SK-N-SH (cell line): ENCODE measurements at regions not wholly inside any gene's neighbourhood (a gene's known extent, or its start where the extent isn't known, plus 50 kb on each side); places are given as distances from the start of the nearest gene placed in this dataset.

Experiments
- CTCF ChIA-PET: fragments of 300-600, 350-600 bp; formaldehyde crosslinking; extraction: SDS; loops from one replicate; lab custom pipeline; 2021; lab: Yijun Ruan, JAX
- POLR2A ChIA-PET: fragments of 350-600 bp; sonication (Branson Sonifier 250); formaldehyde crosslinking; extraction: SDS; loops from one replicate; lab custom pipeline; 2020; ENCODE audit warnings: antibody characterized with exemption, inconsistent platforms; lab: Yijun Ruan, JAX
- DNase-seq: peaks from one replicate; pipeline ENCODE4 v3.0.0; 2012
- H2AFZ ChIP-seq: fragments of 200-600 bp; sonication (generic); 2 replicates; pipeline ENCODE4 v1.8.1; 2016; ENCODE audit warnings: antibody characterized with exemption, mild to moderate bottlenecking, low read depth
- H3F3A ChIP-seq: fragments of 200-600 bp; sonication (generic); replicated peaks from 2 replicates; pipeline ENCODE3; 2016; ENCODE audit warnings: antibody characterized with exemption, mild to moderate bottlenecking; ENCODE audit not compliant: insufficient read depth
- H3K27ac ChIP-seq, 2 experiments: fragments of 200-500 bp in 1 of 2; fragments of 200-600 bp in 1 of 2; sonication (Bioruptor generic) in 1 of 2; sonication (generic), shearing (Covaris generic) in 1 of 2; 2 replicates each; pipeline versions ENCODE4 v1.5.1 to v1.6.1; 2014 to 2016; ENCODE audit warnings: low read depth in 2 of 2, inconsistent platforms in 1 of 2, low read length in 1 of 2, mild to moderate bottlenecking in 1 of 2, mixed read lengths in 1 of 2
- H3K27me3 ChIP-seq: fragments of 200-600 bp; sonication (generic), shearing (Covaris generic); 2 replicates; pipeline ENCODE4 v1.6.1; 2016; ENCODE audit warnings: mixed run types; ENCODE audit not compliant: insufficient read depth
- H3K36me3 ChIP-seq, 2 experiments: fragments of 200-500 bp in 1 of 2; fragments of 200-600 bp in 1 of 2; sonication (Bioruptor generic) in 1 of 2; sonication (generic) in 1 of 2; replicated peaks in 1 of 2; 2 replicates each; pipeline versions ENCODE3 to v1.5.1; 2014 to 2016; ENCODE audit warnings: low read length in 1 of 2, mild to moderate bottlenecking in 1 of 2; ENCODE audit not compliant: insufficient read depth in 2 of 2, control insufficient read depth in 1 of 2
- H3K4me1 ChIP-seq, 2 experiments: fragments of 200-500 bp in 1 of 2; fragments of 200-600 bp in 1 of 2; sonication (Bioruptor generic) in 1 of 2; sonication (generic), shearing (Covaris generic) in 1 of 2; 2 replicates each; pipeline versions ENCODE4 v1.5.1 to v1.6.1; 2014 to 2016; ENCODE audit warnings: low read depth in 1 of 2, low read length in 1 of 2, mixed run types in 1 of 2; ENCODE audit not compliant: insufficient read depth in 2 of 2, control insufficient read depth in 1 of 2
- H3K4me2 ChIP-seq: fragments of 200-600 bp; sonication (generic), shearing (Covaris generic); 2 replicates; pipeline ENCODE4 v1.6.1; 2017; ENCODE audit warnings: mixed run types
- H3K4me3 ChIP-seq, 2 experiments: fragments of 200-500 bp in 1 of 2; fragments of 200-600 bp in 1 of 2; sonication (Bioruptor generic) in 1 of 2; sonication (generic), shearing (Covaris generic) in 1 of 2; 2 replicates each; pipeline versions ENCODE4 v1.5.1 to v1.8.1; 2014 to 2016; ENCODE audit warnings: low read depth in 2 of 2, inconsistent platforms in 1 of 2, low read length in 1 of 2, mild to moderate bottlenecking in 1 of 2, mixed read lengths in 1 of 2, moderate library complexity in 1 of 2
- H3K79me2 ChIP-seq: fragments of 200-600 bp; sonication (generic); 2 replicates; pipeline ENCODE4 v1.8.1; 2017; ENCODE audit warnings: mild to moderate bottlenecking; ENCODE audit not compliant: insufficient read depth
- H3K9ac ChIP-seq: fragments of 200-600 bp; sonication (generic); 2 replicates; pipeline ENCODE4 v1.6.1; 2017; ENCODE audit warnings: mixed run types
- H3K9me2 ChIP-seq: fragments of 200-600 bp; sonication (generic); 2 replicates; pipeline ENCODE4 v1.6.1; 2017; ENCODE audit warnings: mixed run types
- H3K9me3 ChIP-seq: fragments of 200-600 bp; sonication (generic); 2 replicates; pipeline ENCODE4 v1.6.1; 2017; ENCODE audit warnings: mixed run types, mild to moderate bottlenecking, moderate library complexity
- H4K20me1 ChIP-seq: fragments of 200-600 bp; sonication (generic); 2 replicates; pipeline ENCODE4 v1.6.1; 2017; ENCODE audit warnings: mild to moderate bottlenecking, mixed run types; ENCODE audit not compliant: insufficient read depth
- CHD2 ChIP-seq: fragments of 150-350 bp; IDR thresholded peaks from 2 replicates; pipeline ENCODE4 v1.6.1; 2018; ENCODE audit warnings: low read length; ENCODE audit not compliant: partially characterized antibody
- EP300 ChIP-seq, 2 experiments: IDR thresholded peaks; 2 replicates each; pipeline versions ENCODE4 v1.4.0 to v1.6.1; 2012; ENCODE audit warnings: borderline replicate concordance in 1 of 2, low read depth in 1 of 2, low read length in 1 of 2
- FOSL2 ChIP-seq: IDR thresholded peaks from 2 replicates; pipeline ENCODE4 v1.4.0; 2012; ENCODE audit warnings: low read depth, mild to moderate bottlenecking, moderate library complexity, borderline replicate concordance
- FOXJ3 ChIP-seq: sonication (generic); formaldehyde crosslinking; IDR thresholded peaks from 2 replicates; pipeline ENCODE4 v1.5.1; 2020; ENCODE audit warnings: mild to moderate bottlenecking, missing genetic modification reagents
- FOXM1 ChIP-seq: IDR thresholded peaks from 2 replicates; pipeline ENCODE4 v1.4.0; 2012; ENCODE audit warnings: low read depth, mild to moderate bottlenecking
- JUND ChIP-seq: IDR thresholded peaks from 2 replicates; pipeline ENCODE4 v1.4.0; 2012
- MAX ChIP-seq: IDR thresholded peaks from 2 replicates; pipeline ENCODE4 v1.4.0; 2012; ENCODE audit warnings: low read depth
- MEF2A ChIP-seq: IDR thresholded peaks from 2 replicates; pipeline ENCODE4 v1.4.0; 2012; ENCODE audit warnings: low read depth, borderline replicate concordance
- MXI1 ChIP-seq: IDR thresholded peaks from 2 replicates; pipeline ENCODE4 v1.6.1; 2012; ENCODE audit warnings: mild to moderate bottlenecking, low read depth, low read length, improper control_type of control experiment
- NFIC ChIP-seq: IDR thresholded peaks from 2 replicates; pipeline ENCODE4 v1.4.0; 2012; ENCODE audit warnings: borderline replicate concordance
- NRF1 ChIP-seq: IDR thresholded peaks from 2 replicates; pipeline ENCODE4 v1.6.1; 2012; ENCODE audit warnings: low read depth, mild to moderate bottlenecking, low read length
- POLR2AphosphoS5 ChIP-seq: IDR thresholded peaks from 2 replicates; pipeline ENCODE4 v1.6.1; 2012; ENCODE audit warnings: low read depth, low read length
- RAD21 ChIP-seq: IDR thresholded peaks from 2 replicates; pipeline ENCODE4 v1.6.1; 2012; ENCODE audit warnings: mild to moderate bottlenecking, low read length
- RFX5 ChIP-seq: IDR thresholded peaks from 2 replicates; pipeline ENCODE4 v1.6.1; 2012; ENCODE audit warnings: mild to moderate bottlenecking, improper control_type of control experiment, low read length
- TEAD4 ChIP-seq: IDR thresholded peaks from 2 replicates; pipeline ENCODE4 v1.4.0; 2012; ENCODE audit warnings: mild to moderate bottlenecking, borderline replicate concordance; ENCODE audit not compliant: insufficient read depth
- USF1 ChIP-seq: IDR thresholded peaks from 2 replicates; pipeline ENCODE4 v1.4.0; 2012; ENCODE audit warnings: low read depth, borderline replicate concordance
- WGBS: methylation state at CpG from one replicate; pipeline ENCODE4 v1.1.6; 2017; ENCODE audit warnings: low lambda C conversion rate; 5-methylcytosine and 5-hydroxymethylcytosine counted together
- TF ChIP-seq, protein P1 (sequence below): fragments of 200-600 bp; sonication (generic); IDR thresholded peaks from 2 replicates; pipeline ENCODE4 v1.6.1; 2017; ENCODE audit warnings: antibody characterized with exemption, mild to moderate bottlenecking, moderate library complexity
- TF ChIP-seq, protein P2 (sequence below): fragments of 150-350 bp; IDR thresholded peaks from 2 replicates; pipeline ENCODE4 v1.6.1; 2017; ENCODE audit warnings: antibody characterized with exemption, low read length, low read depth, borderline replicate concordance
- TF ChIP-seq, protein P3 (sequence below): fragments of 150-350 bp; IDR thresholded peaks from 2 replicates; pipeline ENCODE4 v1.6.1; 2016; ENCODE audit warnings: mild to moderate bottlenecking, low read depth, low read length

DNA sequence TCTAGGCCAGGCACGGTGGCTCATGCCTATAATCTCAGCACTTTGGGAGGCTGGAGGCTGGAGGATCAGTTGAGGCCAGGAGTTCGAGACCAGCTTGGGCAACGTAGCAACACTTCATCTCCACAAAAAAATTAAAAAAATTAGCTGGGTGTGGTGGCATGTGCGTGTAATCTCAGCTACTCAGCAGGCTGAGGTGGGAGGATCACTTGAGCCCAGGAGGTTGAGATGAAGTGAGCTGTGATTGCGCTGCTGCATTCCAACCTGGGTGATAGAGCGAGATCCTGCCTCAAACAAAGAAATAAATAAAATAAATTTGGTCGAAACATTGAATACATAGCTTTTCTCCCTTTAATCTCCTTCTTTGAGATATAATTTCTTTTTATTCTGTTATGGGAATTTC is 80.6 kb upstream of the ITGB1 start:
- no peak for TF ChIP-seq JUND
- no peak for TF ChIP-seq MXI1
- TF ChIP-seq, protein P1, sequence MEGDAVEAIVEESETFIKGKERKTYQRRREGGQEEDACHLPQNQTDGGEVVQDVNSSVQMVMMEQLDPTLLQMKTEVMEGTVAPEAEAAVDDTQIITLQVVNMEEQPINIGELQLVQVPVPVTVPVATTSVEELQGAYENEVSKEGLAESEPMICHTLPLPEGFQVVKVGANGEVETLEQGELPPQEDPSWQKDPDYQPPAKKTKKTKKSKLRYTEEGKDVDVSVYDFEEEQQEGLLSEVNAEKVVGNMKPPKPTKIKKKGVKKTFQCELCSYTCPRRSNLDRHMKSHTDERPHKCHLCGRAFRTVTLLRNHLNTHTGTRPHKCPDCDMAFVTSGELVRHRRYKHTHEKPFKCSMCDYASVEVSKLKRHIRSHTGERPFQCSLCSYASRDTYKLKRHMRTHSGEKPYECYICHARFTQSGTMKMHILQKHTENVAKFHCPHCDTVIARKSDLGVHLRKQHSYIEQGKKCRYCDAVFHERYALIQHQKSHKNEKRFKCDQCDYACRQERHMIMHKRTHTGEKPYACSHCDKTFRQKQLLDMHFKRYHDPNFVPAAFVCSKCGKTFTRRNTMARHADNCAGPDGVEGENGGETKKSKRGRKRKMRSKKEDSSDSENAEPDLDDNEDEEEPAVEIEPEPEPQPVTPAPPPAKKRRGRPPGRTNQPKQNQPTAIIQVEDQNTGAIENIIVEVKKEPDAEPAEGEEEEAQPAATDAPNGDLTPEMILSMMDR: no peak
- TF ChIP-seq RAD21: no peak
- TF ChIP-seq FOXM1: no peak
- no peak for TF ChIP-seq USF1
- TF ChIP-seq, all 33 proteins: peak for 0
- no peak for DNase-seq
- H3K4me1 ChIP-seq: peaks cover 5 to 8% of the 10 kb centered on the region in 2 experiments; a peak in 1 of 4 replicates
- H3K36me3 ChIP-seq: no peaks in the 10 kb centered on the region
- CTCF ChIA-PET: interaction anchor here (1.1 kb wide), 1 partner anchor 30 kb away, joined by 3 read pairs; no protein-coding TSS in a partner anchor
- WGBS: 95% methylated on average over 7 of the region's 7 CpGs
- H4K20me1 ChIP-seq: no peaks in the 10 kb centered on the region
- no peaks in the 10 kb centered on the region for H3K79me2 ChIP-seq
- H3K9me3 ChIP-seq: no peaks in the 10 kb centered on the region
- H3K4me2 ChIP-seq: no peak overlapping the region
- no peaks in the 10 kb centered on the region for H3K27me3 ChIP-seq
- no peaks in the 10 kb centered on the region for H3K9me2 ChIP-seq
- H3K9ac ChIP-seq: no peak overlapping the region
- peaks cover 7% of the 10 kb centered on the region for H3F3A ChIP-seq
- no peak overlapping the region for H3K27ac ChIP-seq
- H3K4me3 ChIP-seq: no peak overlapping the region
- H2AFZ ChIP-seq: no peak overlapping the region
- POLR2A ChIA-PET: no interaction called here

GRCh38 chr10:33037726-33038125 is 79.7 kb upstream of the ITGB1 start:
- H3K27ac ChIP-seq: no peak overlapping the region
- H3K9me3 ChIP-seq: no peaks in the 10 kb centered on the region
- H3K27me3 ChIP-seq: no peaks in the 10 kb centered on the region
- H3K4me2 ChIP-seq: no peak overlapping the region
- H3K9me2 ChIP-seq: no peaks in the 10 kb centered on the region
- TF ChIP-seq, protein P2, sequence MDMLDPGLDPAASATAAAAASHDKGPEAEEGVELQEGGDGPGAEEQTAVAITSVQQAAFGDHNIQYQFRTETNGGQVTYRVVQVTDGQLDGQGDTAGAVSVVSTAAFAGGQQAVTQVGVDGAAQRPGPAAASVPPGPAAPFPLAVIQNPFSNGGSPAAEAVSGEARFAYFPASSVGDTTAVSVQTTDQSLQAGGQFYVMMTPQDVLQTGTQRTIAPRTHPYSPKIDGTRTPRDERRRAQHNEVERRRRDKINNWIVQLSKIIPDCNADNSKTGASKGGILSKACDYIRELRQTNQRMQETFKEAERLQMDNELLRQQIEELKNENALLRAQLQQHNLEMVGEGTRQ: no peak
- TF ChIP-seq MEF2A (no peak), FOXJ3 (CRISPR knock-in tag) (no peak), EP300 (IDR thresholded peaks at IDR 0.05; ENCODE audit: borderline replicate concordance in 1 of 2, low read depth in 1 of 2, low read length in 1 of 2) (no peak), CHD2 (no peak), MAX (no peak), RFX5 (no peak), NRF1 (no peak), TEAD4 (no peak), POLR2AphosphoS5 (no peak), FOSL2 (no peak), NFIC (no peak)
- TF ChIP-seq, protein P3, sequence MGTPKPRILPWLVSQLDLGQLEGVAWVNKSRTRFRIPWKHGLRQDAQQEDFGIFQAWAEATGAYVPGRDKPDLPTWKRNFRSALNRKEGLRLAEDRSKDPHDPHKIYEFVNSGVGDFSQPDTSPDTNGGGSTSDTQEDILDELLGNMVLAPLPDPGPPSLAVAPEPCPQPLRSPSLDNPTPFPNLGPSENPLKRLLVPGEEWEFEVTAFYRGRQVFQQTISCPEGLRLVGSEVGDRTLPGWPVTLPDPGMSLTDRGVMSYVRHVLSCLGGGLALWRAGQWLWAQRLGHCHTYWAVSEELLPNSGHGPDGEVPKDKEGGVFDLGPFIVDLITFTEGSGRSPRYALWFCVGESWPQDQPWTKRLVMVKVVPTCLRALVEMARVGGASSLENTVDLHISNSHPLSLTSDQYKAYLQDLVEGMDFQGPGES: no peak
- H3K79me2 ChIP-seq: no peaks in the 10 kb centered on the region
- H4K20me1 ChIP-seq: no peaks in the 10 kb centered on the region
- WGBS: 92% methylated on average over 6 of the region's 8 CpGs
- H2AFZ ChIP-seq: no peak overlapping the region
- CTCF ChIA-PET: interaction anchor here (1.1 kb wide), 1 partner anchor 29 kb away, joined by 3 read pairs; no protein-coding TSS in a partner anchor
- H3K9ac ChIP-seq: no peak overlapping the region
- H3K36me3 ChIP-seq: no peaks in the 10 kb centered on the region
- peaks cover 16% of the 10 kb centered on the region for H3F3A ChIP-seq
- POLR2A ChIA-PET: no interaction called here
- H3K4me1 ChIP-seq: peaks cover 5 to 8% of the 10 kb centered on the region in 2 experiments; a peak in 2 of 4 replicates
- H3K4me3 ChIP-seq: no peak overlapping the region
- DNase-seq: no peak
